Inferior parietal cortex (tissue), 1 donor: ENCODE measurements at regions not wholly inside any gene's neighbourhood (a gene's known extent, or its start where the extent isn't known, plus 50 kb on each side); places are given as distances from the start of the nearest gene placed in this dataset.

ENCODE experiments used
- DNase-seq: peaks from one replicate; pipeline ENCODE4 v3.0.0-alpha.2; 2016; ENCODE audit errors: extremely low spot score

DNA sequence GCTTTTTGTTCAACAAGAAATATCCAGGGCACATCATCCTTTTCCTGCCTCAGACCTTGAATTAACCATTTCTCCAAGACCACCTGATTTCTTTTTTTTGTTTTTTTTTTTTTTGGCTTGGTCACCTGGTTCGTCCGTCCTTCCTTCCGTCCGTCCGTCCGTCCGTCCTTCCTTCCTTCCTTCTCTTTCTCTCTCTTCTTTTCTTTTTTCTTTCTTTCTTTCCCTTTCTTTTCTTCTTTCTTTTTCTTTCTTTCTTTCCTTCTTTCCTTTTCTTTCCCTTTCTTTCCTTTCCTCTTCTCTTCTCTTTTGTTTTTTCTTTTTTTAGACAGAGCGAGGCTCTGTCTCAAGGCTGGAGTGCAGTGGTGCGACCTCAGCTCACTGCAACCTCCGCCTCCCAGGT is 80.7 kb downstream of the TET3 start:
- DNase-seq = no peak

DNA sequence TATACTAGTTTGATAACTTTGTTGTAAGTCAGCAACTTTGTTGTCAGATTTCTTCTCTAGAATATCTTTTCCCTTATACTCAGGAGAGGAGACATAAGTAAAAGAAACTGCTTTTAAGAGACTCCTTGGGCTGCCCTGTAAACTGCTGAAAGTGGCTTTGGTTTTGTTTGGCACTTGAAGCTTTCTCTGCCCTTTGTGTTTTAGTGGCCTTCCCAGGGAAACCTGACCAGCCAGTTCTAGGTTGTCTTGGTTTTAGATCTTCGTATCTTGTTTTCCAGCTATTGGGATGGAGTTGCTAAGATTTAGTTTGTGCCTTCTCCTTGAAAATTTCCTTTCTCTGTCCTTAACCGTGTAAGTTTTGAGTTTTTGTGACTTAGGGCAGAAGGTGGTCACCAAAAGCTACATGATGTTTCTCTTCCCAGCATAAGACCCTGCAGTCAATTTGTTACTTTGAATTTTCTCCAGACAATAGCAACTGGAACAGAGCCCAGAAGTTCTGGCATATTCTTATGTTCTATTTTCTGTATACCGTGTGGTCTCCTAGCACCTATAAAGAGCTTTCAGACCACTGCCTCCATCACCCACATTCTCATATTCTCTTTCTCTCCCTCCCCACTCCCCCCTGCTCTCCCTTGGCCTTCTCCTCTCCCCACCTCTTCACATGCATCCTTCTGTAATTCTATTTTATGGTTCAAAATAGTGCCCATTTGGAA is 81.1 kb downstream of the BOLA3 start:
- DNase-seq = no peak

DNA sequence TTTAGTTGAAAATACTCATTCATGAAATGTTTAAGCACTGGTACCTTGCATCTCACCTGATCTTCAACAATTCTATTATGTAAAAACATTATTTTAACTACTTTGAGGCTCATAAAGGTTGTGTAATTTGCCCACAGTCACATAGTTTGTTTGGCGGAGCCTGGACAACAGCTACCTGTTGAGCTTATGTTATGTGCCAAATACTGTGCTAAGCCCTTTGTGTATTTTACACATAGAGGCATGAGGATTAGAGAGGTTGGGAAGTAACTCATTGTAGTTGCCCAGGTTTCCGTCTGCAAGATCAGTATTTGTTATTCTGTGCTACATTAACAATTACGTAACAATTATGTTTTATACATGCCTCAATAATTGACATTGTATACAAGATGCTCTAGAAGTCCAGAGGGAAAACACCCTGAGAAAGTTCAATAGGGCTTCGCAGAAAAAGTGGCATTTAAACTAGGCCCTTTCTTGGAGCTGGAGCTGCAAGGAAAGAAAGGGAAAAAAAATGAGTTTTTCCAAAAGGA is 80.4 kb downstream of the BOLA3 start:
- no peak for DNase-seq

DNA sequence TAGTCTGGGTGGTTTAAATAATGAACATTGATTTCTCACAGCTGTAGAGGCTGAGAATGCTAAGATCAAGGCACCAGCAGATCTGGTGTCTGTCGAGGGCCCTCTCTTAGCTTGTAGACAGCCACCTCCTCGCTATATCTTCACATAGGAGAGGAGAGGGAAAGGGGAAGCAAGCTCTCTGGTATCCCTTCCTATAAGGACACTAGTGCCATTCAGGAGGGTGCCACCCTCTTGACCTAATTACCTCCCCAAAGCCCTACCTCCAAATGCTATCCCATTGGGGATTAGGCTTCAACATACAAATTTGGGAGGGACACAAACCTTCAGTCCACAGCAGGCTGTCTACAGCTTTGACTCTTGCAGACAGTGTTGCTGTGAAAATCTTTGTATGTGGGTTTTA is 76.7 kb downstream of the BOLA3 start:
- no peak for DNase-seq

DNA sequence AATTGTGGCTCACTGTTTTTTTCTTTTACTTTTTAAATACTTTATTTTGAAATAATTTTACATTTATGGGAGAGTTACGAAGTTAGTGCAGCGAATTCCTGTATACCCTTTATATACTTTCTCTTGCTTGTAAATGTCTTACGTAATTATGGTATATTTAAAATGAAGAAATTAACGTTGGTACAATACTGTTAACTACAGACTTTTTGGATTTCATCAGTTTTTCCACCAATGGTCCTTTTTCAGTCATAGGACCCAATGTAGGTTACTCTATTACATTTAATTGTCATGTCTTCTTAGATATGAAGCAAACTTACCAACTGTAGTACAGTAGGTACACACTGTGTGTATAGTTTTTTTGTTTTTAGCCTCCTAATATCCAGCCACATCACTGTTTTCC is 76.3 kb downstream of the BOLA3 start:
- DNase-seq = no peak

DNA sequence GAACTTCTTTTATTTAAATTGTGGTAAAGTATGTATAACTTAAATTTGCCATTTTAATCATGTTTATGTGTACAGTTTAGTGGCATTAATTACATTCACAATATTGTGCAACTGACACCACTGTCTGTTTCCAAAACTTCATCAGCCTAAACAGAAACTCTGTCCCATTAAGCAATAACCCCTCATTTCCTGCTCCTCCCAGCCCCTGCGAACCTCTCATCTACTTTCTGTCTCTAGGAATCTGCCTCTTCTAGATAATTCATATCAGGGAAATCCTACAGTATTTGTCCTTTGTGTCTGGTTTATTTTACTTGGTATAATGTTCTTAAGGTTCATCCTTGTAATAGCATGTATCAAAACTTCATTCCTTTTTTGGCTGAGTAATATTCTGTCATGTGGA is 75.1 kb downstream of the BOLA3 start:
- DNase-seq = no peak

DNA sequence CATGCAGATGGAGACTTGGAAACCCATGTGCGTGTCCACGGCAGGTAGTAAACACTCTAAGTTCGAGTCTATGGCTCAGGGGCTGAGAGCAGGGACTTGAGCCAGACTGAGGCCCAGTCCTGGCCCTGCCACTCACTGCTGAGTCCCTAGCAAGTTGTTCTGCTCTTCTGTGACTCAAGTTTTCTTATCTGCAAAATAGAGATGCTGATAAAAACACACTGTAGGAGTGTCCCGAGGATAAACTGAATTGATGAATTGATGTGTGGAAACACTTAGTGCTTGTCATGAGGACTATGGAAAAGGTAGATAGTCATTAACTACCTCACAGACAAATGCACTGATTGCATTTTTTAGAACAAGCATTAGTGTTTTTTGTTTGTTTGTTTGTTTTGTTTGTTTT is 73.2 kb downstream of the BOLA3 start:
- no peak for DNase-seq

DNA sequence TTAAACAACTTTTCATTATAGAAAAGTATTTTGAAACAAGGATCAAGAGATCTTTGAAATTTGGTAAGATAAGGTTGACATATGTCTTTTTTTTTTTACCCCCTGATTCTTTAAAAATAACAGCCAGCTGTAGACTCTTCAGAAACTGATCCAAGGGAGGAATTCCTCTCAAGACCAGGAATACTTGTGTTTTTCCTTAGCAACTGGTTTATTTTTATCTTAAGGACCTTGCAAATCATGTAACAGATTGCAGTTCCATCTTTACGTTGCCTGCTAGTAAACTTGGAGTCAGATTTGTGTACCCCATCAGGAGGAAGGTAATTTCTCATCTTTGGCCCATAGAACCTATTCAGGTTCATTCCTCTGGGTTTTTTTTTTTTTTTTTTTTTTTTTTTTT is 71.6 kb downstream of the BOLA3 start:
- no peak for DNase-seq

DNA sequence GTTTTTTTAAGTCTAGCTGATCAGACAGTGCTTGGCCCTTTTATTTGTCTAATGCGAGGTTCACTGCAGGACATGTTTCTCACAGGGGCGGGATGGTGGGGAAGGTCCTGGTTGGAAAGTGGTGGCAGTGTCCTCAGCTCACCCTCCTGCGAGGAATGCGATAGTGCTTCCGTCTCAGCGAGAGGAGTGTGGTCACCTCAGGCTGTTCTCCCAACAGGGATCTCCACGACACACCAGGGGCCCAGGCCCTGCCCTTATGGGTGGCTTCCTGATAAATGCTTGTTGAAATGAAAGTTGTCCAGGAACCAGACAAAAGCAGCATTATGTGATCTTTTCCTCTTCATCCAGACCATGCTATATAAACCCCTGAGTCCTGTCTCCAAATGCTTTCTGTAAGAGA is 70.1 kb downstream of the BOLA3 start:
- no peak for DNase-seq

DNA sequence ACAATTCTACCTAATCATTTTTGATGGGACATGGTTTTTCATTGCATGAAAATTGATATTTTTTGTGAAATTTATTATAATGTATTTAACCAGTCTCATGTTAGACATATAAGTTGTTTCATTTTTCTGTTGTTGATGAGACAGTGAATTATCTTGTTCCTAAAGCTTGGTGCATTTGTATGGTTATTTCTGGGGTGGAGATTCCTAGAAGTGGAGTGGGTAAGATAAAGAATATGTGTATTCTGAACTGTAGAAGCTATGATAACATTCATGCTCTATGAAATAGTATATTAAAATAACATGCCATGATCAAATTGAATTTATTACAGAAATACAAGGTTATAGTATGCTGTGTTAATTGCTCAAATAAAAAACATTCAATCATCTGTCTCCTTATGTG is 69.2 kb downstream of the BOLA3 start:
- no peak for DNase-seq

DNA sequence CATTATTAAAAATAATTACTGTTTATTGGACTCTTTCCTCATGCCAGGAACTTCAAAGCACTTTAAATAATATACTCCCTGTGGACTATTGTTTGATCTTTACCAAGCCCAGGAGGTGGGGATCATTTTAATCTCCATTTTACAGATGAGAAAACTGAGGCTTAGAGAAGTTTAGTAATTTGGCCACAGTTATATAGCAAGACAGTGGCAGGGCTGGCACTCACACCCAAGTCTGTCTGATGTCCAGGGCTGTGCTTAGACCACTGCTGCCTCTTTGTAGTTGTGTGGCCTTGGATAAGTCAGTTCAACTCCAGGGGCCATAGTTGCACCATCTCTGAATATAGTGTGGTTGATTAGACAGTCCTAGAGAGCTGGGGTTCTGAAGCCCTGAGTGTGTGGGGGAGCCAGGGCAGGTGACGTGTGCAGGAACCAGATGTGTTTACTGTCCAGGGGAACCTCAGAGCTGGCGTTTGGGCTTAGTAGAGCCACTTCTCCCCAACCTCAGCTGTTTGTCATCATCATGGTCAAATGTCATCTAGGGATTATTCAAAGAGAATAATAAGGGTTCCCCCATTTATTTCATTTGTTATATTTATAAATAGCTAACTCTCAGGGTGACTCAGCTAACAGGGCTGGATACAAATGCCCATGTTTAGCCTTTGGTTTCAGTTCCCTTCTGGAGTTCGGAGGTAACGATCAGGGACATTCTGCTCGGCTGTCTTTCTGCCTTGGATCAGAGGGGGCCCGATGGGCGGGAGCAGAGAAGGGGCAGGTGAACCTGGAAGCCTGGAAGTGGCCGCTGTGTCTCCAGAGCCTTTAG is 68.0 kb downstream of the BOLA3 start:
- DNase-seq = no peak

DNA sequence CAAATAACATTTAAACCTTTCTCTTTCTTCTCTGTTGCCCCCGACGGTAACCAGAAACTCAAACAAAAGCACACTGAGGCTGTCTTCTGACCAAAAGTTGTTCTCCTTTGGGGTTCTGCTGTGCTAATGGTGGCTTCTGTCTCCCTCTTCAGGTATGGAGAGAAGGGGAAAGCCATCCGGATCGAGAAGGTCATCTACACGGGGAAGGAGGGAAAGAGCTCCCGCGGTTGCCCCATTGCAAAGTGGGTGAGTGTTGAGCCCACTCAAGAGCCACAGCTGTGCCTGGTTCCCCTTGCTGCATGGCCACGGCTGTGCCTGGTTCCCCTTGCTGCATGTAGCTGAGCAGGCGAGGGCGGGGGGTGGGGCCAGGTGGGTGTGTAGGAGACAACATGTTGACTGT is 67.4 kb downstream of the BOLA3 start:
- no peak for DNase-seq

DNA sequence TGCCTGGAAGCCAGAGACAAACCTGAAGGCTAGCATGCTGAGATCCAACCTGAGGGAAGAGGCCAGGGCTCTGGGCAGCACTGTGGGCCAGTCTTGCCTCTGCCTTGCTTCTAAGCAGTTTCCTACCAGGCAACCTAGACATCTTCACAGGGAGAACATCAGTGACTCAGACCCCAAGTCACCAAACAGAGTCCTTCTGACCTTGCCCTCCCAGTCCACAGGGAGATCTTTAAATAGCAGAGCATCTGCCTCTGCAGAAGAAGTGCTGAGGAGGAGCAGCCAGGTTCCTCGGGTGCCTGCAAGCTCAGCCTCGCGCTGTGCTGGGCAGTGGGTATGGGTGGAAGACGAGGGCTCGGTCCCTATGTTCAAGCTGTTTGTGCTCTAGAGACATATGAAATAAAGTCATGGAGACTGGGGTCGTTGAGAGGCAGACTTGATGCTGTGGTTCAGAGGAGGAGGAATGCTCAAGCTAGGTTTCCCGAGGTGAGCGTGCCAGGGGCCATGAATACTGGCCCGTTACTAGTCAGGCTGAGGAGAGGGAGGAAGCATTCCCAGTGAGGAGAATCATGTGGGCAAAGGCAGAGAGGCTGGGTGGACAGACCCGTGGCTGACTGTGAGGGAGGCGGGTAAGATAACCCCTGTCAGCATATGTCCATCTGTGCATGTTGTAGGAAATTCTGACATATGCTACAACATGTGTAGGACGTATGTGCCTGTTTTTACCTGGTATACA is 66.5 kb downstream of the BOLA3 start:
- no peak for DNase-seq

DNA sequence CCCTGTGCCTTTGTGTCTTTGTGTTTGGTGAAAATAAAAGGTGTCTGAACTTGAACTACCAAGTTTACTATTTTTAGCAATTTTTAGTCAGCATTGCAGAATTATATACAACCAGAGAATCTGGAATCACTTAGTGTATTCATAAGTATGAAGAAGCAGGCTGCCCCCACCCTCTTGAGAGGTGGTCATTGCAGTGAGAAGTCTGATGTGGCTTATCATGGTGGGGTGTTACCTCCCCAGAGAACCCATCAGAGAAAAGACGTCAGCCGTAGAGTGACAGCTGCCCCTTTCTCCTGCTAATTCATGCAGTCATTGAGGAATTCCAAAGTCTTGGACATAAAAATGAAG is 66.0 kb downstream of the BOLA3 start:
- DNase-seq = no peak

DNA sequence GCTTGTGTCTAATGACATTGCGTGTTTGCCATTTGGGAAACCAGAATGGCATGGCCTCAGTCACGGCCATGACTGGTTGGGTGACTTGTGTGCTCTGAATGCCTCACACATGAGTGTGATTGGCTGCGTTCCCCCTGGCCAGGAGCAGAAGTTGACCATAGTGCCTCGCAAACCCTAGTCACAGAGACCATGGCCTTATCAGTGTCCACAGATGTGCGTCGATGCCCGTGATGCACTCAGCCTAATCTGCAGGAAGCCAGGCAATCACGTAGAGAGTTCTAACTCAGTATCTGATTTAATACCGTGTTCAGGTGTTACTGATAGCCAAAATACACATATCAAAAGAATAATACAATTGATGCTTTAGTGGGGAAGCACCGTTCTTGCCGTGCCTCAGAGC is 64.0 kb downstream of the BOLA3 start:
- DNase-seq = no peak
